GM19455 (cell line): ENCODE measurements at regions not wholly inside any gene's neighbourhood (a gene's known extent, or its start where the extent isn't known, plus 50 kb on each side); places are given as distances from the start of the nearest gene placed in this dataset.

Experiments
- ATAC-seq: cut with Tn5 transposase; IDR thresholded peaks from one replicate; pipeline ENCODE4 v1.9.1; 2021; ENCODE audit not compliant: unreplicated experiment

DNA sequence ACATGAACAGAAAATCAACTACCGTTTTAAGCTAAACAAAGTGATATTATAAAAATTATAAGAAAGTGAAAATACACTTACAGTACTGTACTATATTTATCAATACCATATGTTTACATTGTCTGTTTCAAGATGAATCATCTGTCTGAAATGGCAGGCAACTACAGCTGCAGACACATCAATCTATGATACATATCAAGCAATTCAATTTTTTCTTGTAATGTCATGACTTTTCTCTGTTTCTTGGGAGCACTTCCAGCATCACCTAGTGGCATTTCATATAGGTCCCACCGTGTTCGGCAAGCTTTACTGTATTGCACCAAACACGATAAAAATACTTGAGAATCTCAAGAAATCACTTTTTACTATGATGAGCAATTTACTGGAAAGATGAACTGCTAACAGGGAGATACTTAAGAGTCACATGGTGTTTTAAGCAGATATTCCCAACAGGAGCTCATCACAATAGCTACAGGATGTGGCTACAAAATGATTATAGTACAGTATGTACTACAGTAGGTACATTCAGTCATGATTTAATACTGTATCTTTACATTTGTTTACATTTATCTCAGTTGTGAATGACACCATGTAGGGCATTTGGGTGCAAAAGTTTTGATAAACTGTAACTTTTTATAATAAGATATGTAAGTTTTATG lies 207.4 kb downstream of the ADAM29 start:
- no peak for ATAC-seq

GRCh38 chr4:175127314-175127713 lies 209.2 kb downstream of the ADAM29 start:
- ATAC-seq: no peak

DNA sequence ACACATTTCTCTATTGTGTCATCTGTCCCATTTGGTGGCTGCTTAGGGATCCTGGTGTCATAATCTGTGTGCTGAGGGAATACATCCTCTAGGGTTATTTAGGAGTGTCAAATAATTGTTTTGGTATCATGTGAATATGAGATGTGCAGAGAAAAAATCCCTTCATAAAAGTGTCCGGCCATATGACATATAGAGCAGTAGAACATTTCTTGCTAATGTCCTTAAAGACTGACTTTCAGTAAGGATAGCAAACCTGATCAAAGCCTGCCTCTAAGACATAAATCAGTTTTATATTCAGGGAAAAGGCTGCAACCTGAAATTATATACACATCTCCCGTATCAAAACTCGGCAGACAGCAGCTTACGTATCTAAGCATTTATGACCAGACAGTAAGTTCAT lies 211.6 kb downstream of the ADAM29 start:
- ATAC-seq: no peak

GRCh38 chr4:175139205-175139604 lies 221.0 kb downstream of the ADAM29 start:
- ATAC-seq: no peak

GRCh38 chr4:175143116-175143515 lies 225.0 kb downstream of the ADAM29 start:
- no peak for ATAC-seq

DNA sequence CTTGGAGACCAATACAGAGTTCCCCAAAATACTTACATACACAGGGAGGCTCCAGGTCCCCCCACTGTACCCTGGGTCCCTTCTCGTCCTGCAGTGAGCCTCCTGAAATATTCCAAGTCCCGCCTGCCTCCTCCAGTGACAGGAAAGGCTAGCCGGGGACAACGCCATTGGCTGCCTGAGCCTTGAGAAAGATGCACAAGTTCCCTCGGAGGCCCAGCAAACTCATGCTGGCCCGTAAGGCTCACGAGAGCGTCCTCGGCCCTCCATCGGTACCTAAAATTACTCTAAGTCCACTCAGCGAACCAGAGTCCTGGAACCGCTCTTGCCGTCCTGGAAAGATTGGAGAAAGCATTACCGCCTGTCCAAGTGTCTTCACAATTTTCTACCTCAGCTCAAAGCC lies 228.6 kb downstream of the ADAM29 start:
- no peak for ATAC-seq

DNA sequence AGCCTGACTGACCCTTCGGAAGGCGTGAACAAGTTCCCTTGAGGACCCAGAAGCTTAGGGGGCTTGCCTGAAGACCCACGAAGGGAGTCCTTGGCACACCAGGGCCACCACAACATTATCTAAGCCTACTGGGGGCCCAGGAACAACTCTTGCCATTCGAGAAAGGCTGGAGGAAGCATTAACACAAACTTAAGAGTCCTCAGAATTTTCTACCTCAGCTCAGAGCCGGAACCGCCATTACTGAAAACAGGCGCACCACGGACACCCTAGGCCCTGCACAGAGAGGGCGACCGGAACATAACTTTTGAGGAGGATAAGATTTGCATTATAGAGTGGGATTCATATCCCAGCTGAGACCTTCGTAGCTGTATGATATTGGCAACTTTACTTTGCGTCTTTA lies 229.1 kb downstream of the ADAM29 start:
- no peak for ATAC-seq

- ATAC-seq: no peak
Observed at GRCh38 chr4:175166020-175166419, 247.9 kb downstream of the ADAM29 start.

GRCh38 chr4:175176710-175177109 lies 258.6 kb downstream of the ADAM29 start:
- no peak for ATAC-seq

GRCh38 chr4:175190654-175191053 lies 272.5 kb downstream of the ADAM29 start:
- ATAC-seq: no peak

DNA sequence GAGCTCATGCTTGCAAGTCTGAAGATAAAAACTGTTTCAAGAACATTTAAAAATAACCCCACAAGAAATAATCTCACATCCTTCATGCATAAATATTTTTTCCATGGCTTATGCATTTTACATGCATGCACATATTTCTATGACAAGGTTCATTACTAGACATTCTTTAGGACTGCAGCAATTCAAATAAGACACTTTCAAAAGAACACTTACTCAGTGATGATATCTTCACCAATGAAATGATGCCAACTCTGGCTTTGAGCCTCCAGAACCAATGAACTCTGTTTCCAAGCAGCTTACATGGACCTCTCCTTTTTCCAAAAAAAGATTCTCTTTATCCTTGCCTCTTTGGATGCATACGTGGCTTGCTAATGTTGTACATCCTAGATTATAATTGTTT lies 279.9 kb downstream of the ADAM29 start:
- ATAC-seq: no peak

DNA sequence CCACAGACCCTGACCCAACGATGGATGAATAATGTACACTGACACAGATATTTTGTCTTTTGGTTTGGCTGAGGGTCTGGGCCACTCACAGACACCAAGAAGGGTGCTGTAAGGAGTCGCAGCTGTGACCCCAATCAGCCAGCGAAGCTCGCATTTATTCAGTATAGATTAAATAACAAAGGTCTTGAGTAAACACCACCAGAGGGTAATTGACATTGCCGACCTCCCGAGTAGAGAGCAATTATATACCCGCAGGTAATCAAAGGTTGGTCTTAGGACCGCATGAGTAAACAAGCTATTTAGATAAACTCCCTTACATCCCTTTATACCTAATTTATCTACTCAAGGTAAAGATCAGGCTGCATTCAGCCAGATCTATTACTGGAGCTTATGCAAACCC lies 297.1 kb downstream of the ADAM29 start:
- no peak for ATAC-seq

GRCh38 chr4:175215657-175216056 lies 297.5 kb downstream of the ADAM29 start:
- ATAC-seq: no peak

GRCh38 chr4:175229154-175229553 lies 311.0 kb downstream of the ADAM29 start:
- ATAC-seq: no peak

DNA sequence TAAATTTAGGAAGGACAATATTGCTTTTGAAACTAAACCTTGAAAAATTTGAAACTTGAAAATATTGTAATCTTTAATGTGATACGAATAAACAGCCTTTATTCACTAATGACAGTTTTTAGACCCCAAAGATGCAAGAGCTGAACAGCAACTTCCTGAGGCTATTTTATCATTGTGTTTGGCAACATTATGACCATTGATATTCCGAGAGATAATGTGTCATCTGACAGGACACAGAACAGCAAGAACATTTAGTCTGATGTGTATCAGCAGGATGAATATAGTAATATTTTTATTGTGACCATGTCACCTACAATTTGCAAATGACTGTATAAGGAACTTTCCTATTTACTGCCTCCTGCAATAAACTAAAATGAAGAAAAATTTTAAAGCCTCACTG lies 316.0 kb downstream of the ADAM29 start:
- no peak for ATAC-seq

- ATAC-seq: no peak
Observed at GRCh38 chr4:175238827-175239517, 320.8 kb downstream of the ADAM29 start.

GRCh38 chr4:175246941-175247340 lies 328.8 kb downstream of the ADAM29 start:
- no peak for ATAC-seq

GRCh38 chr4:175252642-175253041 lies 334.5 kb downstream of the ADAM29 start:
- ATAC-seq: no peak

DNA sequence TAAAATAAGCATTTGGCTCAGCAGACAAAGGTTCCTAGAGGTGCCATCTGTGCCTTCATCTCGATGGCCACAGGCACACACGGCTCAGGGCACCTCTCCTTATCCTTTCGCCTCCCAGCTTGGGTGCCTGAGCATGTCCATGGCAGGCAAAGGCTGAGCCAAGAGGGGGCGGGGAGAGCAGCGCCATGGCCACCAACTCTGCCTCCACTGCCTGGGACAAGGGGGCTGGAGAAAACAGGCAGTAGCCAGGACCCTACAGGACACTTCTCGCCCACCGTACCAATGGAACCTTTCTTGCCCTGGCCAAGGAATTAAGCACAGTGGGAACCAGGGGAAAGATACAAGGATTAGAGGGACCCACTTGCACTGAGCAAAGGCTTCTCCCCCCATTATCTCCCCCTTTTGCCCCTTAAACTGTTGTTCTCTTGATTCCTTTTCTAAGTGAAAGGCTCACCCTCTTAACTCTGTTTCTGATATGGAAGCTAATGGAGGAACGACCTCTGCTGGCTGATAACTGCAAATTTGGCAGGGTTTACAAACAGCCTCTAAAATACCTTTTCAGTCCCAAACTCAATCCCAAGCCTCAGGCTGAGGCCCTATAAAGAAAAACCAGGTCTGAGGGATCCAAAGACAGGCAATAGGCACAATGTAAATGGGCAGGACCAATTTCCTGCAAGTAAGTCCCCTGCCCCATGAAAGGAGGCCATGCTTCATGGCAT lies 335.2 kb downstream of the ADAM29 start:
- no peak for ATAC-seq

- ATAC-seq: no peak
Observed at GRCh38 chr4:175263537-175263936, 345.4 kb downstream of the ADAM29 start.

GRCh38 chr4:175271010-175271630 lies 353.0 kb downstream of the ADAM29 start:
- ATAC-seq: no peak
